ENCODE measurements at regions not wholly inside any gene's neighbourhood (a gene's known extent, or its start where the extent isn't known, plus 50 kb on each side); places are given as distances from the start of the nearest gene placed in this dataset.

DNA sequence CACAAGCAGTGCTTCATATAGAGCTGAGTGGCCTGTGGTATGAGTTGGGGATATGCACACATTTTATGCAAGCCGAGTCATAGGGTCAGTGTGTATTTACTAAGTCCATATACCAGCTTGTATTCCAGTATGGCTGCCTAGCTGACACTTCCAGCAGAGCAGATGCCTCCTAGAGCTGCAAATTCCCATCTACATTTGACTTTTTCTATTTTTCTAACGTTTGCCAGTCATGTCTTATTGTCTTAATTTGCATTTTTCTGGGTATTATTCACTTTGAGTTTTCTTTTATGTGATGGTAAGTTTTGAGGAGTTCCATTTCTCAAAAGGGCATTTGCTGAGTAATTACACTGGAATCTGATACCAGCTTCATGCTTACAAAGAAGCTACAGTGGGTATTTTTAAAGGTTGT, 334.5 kb upstream of the CDH2 start:
- H3K9me3 ChIP-seq, result no peaks in the 10 kb centered on the region
- H3K27ac ChIP-seq, result no peak overlapping the region
- no peaks in the 10 kb centered on the region for H3K27me3 ChIP-seq
- no peak for DNase-seq
- intact Hi-C loops (cut with DNase I; ENCODE audit: low total_unique reads), result no loop called here
- no peaks in the 10 kb centered on the region for H3K36me3 ChIP-seq
- no peak overlapping the region for H3K4me3 ChIP-seq
- TF ChIP-seq POLR2A (IDR thresholded peaks at IDR 0.05), result no peak
- TF ChIP-seq, protein P1, sequence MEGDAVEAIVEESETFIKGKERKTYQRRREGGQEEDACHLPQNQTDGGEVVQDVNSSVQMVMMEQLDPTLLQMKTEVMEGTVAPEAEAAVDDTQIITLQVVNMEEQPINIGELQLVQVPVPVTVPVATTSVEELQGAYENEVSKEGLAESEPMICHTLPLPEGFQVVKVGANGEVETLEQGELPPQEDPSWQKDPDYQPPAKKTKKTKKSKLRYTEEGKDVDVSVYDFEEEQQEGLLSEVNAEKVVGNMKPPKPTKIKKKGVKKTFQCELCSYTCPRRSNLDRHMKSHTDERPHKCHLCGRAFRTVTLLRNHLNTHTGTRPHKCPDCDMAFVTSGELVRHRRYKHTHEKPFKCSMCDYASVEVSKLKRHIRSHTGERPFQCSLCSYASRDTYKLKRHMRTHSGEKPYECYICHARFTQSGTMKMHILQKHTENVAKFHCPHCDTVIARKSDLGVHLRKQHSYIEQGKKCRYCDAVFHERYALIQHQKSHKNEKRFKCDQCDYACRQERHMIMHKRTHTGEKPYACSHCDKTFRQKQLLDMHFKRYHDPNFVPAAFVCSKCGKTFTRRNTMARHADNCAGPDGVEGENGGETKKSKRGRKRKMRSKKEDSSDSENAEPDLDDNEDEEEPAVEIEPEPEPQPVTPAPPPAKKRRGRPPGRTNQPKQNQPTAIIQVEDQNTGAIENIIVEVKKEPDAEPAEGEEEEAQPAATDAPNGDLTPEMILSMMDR (IDR thresholded peaks at IDR 0.05), result no peak
- H3K4me1 ChIP-seq, result no peaks in the 10 kb centered on the region

DNA sequence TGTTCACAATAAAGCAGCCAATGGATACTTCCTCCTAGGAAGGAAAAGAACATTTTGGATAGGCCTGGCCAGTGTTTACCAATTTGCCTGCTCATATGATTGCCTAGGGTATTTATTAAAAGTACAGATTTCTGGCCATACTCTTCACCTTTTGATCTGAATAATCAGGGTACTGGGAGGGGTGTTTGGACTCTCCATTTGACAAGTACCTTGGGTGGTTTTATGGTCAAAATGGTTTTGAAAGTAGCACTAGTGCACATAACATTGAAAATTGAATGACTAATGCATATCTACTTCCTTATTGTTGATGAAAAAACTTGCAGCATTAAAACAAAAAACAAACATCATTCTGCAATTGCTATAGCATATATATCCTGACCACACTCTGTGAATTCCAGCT, 333.3 kb upstream of the CDH2 start:
- H3K4me3 ChIP-seq, result no peak overlapping the region
- H3K36me3 ChIP-seq, result no peaks in the 10 kb centered on the region
- no peak for DNase-seq
- H3K4me1 ChIP-seq, result no peaks in the 10 kb centered on the region
- TF ChIP-seq, protein P1 (IDR thresholded peaks at IDR 0.05), result no peak
- no peak for TF ChIP-seq POLR2A (IDR thresholded peaks at IDR 0.05)
- no peaks in the 10 kb centered on the region for H3K9me3 ChIP-seq
- H3K27me3 ChIP-seq, result no peaks in the 10 kb centered on the region
- intact Hi-C loops (cut with DNase I; ENCODE audit: low total_unique reads), result no loop called here
- no peak overlapping the region for H3K27ac ChIP-seq

DNA sequence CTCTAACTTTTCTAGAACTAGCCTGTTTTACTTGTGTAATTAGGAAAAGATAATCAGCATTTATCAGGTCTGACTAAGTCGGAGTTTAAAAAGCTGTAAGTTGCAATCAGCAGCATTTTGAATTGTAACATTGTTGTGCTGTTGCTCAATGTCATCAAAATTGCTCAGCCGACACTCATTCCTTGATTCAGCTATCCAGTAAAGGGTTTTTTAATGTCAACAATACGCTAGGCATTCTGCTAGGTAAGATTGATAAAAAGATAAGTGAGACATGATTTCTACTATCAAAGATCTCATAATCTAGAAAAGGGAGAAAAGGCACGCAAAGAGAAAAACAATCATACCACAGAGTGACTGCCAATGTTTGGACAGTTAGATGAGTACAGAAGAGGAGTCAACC, 327.1 kb upstream of the CDH2 start:
- no peak for DNase-seq
- H3K9me3 ChIP-seq, result no peaks in the 10 kb centered on the region
- no peaks in the 10 kb centered on the region for H3K4me1 ChIP-seq
- H3K27ac ChIP-seq, result no peak overlapping the region
- TF ChIP-seq, protein P1 (IDR thresholded peaks at IDR 0.05), result no peak
- no peak for TF ChIP-seq POLR2A (IDR thresholded peaks at IDR 0.05)
- no peak overlapping the region for H3K4me3 ChIP-seq
- H3K27me3 ChIP-seq, result no peaks in the 10 kb centered on the region
- intact Hi-C loops (cut with DNase I; ENCODE audit: low total_unique reads), result no loop called here
- no peaks in the 10 kb centered on the region for H3K36me3 ChIP-seq

DNA sequence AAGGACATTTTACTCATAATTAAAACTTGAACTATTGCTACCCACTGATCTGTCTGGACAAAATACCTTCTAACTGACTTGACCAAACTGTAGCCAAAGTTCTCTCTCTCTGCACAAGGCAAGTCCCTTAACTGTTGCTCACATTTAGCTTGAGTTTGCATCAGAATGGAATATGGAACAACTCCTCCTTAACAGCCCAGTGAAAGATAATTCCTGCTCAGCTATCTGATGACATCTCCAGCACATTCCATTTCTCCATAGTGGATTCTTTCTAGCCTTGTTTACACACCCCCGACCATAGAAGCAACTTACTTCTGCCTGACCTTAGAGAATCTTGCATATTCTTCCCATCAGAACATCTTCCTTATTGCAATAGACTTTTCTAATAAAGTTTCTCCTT, 317.2 kb upstream of the CDH2 start:
- no peak for DNase-seq
- no peaks in the 10 kb centered on the region for H3K4me1 ChIP-seq
- TF ChIP-seq POLR2A (IDR thresholded peaks at IDR 0.05), result no peak
- TF ChIP-seq, protein P1 (IDR thresholded peaks at IDR 0.05), result no peak
- H3K9me3 ChIP-seq, result no peaks in the 10 kb centered on the region
- intact Hi-C loops (cut with DNase I; ENCODE audit: low total_unique reads), result no loop called here
- no peaks in the 10 kb centered on the region for H3K36me3 ChIP-seq
- H3K27ac ChIP-seq, result no peak overlapping the region
- no peak overlapping the region for H3K4me3 ChIP-seq
- no peaks in the 10 kb centered on the region for H3K27me3 ChIP-seq

DNA sequence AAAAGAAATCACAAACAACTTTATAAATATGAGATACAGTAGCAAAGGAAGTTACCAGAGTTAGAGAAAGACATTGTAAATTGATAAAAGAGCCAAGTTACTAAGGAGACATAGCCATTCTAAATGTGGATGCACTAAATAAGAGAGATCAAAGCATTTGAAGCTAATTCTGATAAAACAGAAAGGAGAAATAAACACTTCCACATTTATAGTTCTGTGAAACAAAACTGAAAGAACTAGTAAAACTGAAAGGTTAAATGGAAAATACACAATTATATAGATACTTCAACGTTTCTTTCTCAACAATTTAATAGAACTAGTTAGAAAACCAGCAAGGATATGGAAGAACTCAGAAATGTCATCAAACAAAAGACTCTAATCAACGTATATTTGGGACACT, 309.0 kb upstream of the CDH2 start:
- intact Hi-C loops (cut with DNase I; ENCODE audit: low total_unique reads), result no loop called here
- Histone ChIP-seq H3K36me3 (no peaks in the 10 kb centered on the region), H3K4me3 (no peak overlapping the region), H3K9me3 (no peaks in the 10 kb centered on the region), H3K4me1 (no peaks in the 10 kb centered on the region), H3K27me3 (no peaks in the 10 kb centered on the region), H3K27ac (no peak overlapping the region)
- no peak for DNase-seq
- TF ChIP-seq, protein P1 (IDR thresholded peaks at IDR 0.05), result no peak
- TF ChIP-seq POLR2A (IDR thresholded peaks at IDR 0.05), result no peak

Measured in uterus (tissue), 3 donors.